DMS53 treated with DMSO at 0.1 percent for 48 hours (cell line): ENCODE measurements at regions not wholly inside any gene's neighbourhood (a gene's known extent, or its start where the extent isn't known, plus 50 kb on each side); places are given as distances from the start of the nearest gene placed in this dataset.

Experiments used
- DNase-seq: peaks from one replicate; lab custom pipeline; 2025; ENCODE audit not compliant: unreplicated experiment; lab: John Stamatoyannopoulos, UW

DNA sequence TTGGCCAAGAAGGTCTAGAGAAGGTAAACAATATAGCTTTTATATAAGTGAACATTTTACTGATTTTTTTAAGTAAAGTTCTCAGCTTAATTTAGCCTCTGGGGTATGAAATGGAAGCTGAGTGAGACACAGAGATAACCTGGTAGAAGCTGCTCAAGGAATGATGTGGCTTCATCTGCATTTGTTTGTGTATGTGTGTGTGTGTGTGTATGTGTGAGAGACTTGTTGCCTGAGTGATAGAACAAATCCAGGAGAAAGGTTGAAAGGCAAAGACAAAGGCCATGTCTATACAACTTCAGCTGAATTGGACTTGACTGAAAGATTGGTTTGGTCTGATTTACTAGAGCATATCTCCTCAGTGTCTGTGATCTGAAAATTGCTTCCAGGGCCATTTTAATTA lies 63.6 kb downstream of the PCDH7 start:
- no peak for DNase-seq

DNA sequence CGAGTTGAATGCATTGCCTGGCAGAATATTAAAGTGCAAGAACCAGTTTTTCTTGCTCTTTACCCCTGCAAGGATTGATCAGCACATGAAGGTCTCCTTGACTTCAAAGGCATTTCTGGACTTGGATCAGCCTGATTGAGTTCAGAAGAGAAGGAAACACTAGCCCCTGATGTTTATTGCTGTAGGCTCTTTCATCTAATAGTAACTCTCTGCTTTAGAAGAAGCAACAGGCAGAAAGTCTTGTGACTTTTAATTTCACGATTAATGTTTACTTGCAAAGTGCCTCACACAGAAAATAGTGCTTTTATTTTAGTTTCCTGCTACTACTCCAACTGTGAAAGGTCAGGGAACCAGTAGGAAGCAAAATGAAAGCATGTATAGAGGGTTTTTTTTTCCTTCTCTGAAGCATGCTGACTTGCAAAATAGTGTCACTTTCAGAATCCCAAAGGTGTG lies 69.1 kb downstream of the PCDH7 start:
- DNase-seq, result peak; percentile 86

GRCh38 chr4:30790123-30790522 lies 70.0 kb downstream of the PCDH7 start:
- DNase-seq, result no peak

- no peak for DNase-seq
These were observed 70.8 kb downstream of the PCDH7 start for GRCh38 chr4:30790998-30791397.

- DNase-seq, result no peak
These were observed 72.4 kb downstream of the PCDH7 start for GRCh38 chr4:30792601-30793000.

GRCh38 chr4:30801876-30802275 lies 81.7 kb downstream of the PCDH7 start:
- no peak for DNase-seq

DNA sequence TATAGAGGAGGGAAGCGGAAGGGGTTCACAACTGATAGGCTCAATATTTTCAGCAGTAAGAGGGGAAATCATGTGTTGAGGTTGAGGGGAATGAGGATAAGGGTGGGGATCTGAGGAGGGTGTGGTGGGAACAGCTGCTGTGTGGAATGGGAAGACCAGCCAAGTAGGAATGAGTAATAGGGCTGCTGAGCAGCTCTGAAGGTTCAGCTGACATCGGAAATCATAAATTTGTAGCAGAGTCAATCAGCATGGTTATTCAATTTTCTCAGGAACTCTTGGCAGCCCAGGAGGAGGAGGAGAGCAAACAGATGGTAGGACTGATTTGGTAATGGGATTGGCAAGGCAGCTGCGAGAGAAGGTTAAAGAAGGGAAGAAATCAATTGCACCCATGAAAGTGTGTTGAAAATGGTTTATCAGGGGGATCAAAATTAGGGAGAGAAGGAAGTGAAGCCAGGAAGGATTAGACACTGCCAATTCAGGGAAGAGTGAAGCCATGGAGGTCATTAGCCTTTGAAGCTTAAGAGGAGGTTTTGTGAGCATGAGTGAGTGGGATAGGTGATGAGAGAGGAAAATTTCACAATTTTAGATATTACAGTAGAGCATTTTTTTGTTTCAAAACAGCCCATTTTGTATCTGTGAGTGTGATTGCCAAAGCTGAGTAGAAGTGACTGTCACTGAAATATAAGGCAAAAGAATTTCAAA lies 82.6 kb downstream of the PCDH7 start:
- DNase-seq, result no peak

GRCh38 chr4:30808276-30808675 lies 88.1 kb downstream of the PCDH7 start:
- no peak for DNase-seq

DNA sequence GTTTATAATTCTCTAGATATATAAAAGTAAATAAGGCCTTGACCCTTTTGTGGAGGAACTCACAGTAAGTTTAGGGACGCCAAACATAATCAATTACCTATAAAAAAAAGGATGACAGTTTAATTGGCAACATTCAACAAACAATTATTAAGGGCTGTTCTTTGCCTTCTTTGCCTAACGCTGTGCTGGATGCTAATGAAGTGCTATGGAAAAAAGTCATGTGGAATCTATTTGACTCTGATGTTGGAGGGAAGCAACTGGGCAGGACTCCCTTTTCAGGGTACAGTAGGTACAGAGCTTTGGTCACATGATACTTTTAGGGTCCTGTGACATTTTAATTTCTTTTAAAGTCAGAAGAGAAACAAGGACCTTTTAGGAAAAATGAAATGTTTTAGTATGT lies 91.1 kb downstream of the PCDH7 start:
- DNase-seq, result no peak

DNA sequence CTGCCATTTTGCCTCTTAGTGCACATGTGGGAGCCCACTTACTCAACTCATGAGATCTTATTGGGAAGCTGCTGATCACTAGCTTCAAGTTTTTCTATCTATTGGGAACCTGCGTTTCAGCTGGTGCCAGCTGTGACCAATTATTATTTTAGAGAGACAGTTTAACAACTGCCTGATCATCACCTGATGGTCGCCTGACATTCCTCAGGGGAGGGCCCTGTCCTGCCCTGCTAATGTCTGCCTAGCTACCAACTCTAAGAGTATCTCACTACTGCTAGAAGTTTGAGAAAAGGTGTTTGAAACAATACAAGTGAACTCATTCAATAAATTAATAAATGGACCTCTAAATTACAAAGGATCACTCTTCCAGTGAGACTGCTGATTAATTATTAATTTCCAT lies 95.5 kb downstream of the PCDH7 start:
- no peak for DNase-seq

GRCh38 chr4:30817447-30817846 lies 97.3 kb downstream of the PCDH7 start:
- no peak for DNase-seq

DNA sequence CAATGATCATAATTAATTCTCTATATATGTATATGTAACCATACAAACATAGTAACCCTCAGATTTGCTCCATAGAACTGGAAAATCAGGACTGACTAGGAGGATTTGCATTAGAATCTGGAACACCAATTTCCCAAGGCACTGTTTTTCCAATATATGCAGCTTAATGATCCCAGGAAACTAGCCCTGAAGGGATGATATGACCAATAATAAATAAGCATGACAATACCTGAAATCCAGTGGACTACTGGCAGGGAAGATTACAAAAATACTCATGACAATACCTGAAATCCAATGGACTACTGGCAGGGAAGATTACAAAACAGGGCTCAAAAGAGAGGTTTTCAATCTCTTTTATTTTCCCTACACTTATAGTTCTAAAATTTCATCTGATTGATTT lies 98.4 kb downstream of the PCDH7 start:
- no peak for DNase-seq

- no peak for DNase-seq
These were observed 101.1 kb downstream of the PCDH7 start for GRCh38 chr4:30821275-30821674.

- peak; percentile 2 for DNase-seq
These were observed 101.9 kb downstream of the PCDH7 start for GRCh38 chr4:30821859-30822612.

DNA sequence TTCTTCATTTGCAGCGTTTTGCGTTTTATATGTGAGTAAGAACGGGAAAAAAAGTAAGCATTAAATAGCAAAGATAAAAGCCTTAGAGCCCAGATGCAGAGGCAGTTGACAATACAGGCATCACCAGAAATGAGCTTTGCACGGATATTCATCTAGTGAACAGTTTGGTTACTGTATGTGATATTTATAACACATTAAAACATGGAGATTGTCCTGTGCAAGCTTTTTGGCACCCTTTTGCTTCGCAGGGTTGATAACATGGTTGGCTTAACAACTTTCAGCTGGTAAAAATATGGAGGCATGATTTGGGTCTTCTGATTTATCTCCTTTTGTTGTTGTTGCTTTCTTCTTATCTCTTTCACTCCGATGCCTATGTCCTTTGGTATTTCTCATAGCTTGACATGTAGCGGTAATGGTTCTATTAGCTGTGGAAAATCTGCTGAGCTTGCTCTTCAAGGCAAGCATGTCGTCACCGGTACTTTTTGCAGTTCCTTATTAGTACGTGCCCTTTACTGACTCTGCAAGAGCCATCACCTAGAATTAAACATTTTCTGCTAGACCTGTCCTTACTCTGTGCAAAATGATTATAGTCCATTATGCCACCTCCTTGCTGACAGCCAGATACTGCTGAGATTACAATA lies 102.9 kb downstream of the PCDH7 start:
- DNase-seq, result no peak

DNA sequence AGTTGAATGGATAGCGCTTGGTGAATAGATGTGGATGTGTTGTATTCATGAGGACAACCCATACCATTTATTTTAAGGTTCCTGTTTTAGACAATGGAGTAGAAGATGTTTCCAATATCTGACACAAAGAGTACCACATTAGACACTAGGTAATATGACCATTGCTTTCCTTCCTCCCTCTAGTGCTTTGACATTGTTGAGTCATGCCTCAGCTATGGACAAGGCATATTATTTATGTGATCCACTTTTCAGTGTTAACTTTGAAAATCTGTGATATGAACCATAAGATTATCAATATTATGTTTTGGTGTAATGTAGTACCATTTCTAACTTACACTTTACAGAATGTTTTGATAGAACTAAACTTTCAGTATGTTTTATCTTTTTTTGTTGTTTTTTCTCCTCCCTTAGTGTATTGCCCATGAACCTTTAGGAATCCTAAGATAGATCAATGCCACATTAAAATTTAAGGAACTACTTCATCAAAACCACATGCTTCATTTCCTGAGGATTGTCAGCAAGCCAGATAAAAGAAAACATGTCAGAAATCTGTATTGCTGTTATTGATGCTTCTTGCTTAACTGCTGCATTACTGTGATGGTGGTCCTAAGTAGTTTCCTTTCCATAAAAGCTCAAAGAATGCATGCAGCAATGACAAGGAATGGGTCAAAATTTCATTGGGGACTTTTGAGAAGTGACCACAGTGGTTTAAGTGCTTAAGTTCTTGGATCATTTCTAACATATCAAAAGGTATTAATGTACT lies 105.0 kb downstream of the PCDH7 start:
- DNase-seq, result no peak

GRCh38 chr4:30828264-30828926 lies 108.2 kb downstream of the PCDH7 start:
- DNase-seq, result no peak

GRCh38 chr4:30832639-30833038 lies 112.5 kb downstream of the PCDH7 start:
- no peak for DNase-seq

DNA sequence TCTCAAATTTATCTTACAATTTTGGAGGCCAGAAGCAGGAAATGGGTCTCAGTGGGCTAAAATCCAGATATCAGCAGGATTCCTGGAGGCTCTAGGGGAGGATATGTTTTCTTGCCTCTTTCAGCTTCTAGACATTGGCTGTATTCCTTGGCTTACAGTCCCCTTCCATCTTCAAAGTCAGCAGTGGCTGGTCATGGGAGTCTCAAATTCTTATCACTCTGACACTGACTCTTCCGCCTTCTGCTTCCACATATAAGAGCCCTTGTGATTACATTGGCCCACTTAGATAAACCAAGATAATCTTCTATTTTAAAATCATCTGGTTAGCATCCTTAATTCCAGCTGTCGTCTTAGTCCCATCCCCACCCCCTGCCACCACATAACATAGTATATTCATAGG lies 113.0 kb downstream of the PCDH7 start:
- DNase-seq, result no peak

DNA sequence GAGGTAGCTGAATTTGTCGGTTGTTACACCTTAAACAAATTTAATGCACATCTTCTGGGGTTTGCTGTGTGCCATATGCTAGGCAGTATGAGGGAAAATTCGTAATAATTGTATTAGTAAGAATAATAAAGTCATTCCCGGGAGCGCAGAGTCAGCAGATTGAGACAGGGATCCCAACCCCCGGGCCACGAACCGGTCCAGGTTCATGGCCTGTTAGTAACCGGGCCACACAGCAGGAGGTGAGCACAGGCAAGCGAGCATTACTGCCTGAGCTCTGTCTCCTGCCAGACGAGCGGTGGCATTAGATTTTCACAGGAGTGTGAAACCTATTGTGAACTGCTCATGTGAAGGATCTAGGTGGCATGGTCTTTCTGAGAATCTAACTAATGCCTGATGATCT lies 114.9 kb downstream of the PCDH7 start:
- no peak for DNase-seq

DNA sequence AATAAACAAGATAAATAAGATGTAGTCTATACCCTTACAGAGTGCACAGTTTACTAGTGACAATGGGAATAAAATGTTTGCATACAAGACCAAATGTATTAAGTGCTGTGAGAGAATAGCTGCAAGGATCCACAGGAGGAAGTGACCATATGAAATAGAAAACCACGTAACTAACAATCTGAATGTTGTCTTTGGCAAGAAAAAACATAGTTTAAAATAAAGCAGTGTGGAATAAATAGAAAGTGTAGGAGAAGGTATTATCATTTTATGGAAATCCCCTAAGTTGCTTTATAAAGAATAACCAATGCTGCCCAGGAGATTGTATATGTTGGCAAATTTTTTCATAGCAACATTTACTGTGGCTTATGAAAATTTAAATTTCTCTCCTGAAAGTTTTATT lies 116.1 kb downstream of the PCDH7 start:
- DNase-seq, result no peak
